Superior temporal gyrus (tissue), 1 donor: ENCODE measurements at regions not wholly inside any gene's neighbourhood (a gene's known extent, or its start where the extent isn't known, plus 50 kb on each side); places are given as distances from the start of the nearest gene placed in this dataset.

ENCODE experiments used
- DNase-seq: peaks from one replicate; pipeline ENCODE4 v3.0.0-alpha.2; 2016; ENCODE audit errors: extremely low spot score

- DNase-seq = no peak
Measured at GRCh38 chr21:35428937-35429336, 379.8 kb upstream of the RUNX1 start.

- no peak for DNase-seq
Measured at GRCh38 chr21:35428489-35428888, 379.4 kb upstream of the RUNX1 start.

DNA sequence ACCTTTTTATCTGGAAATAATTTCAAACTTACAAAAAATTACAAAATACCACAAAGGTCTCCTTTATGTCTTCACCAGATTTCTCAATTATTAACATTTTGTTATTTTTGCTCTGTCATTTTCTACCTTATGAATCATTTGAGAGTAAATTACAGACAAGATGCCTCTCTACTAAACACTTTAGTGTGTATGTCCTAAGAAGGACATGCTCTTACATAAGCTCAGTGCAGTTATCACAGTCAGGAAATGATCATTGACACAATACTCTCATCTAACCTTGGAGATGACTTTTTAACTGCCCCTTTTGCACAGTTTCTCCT is 378.9 kb upstream of the RUNX1 start:
- DNase-seq = no peak

GRCh38 chr21:35427320-35428000 is 378.4 kb upstream of the RUNX1 start:
- DNase-seq = no peak

DNA sequence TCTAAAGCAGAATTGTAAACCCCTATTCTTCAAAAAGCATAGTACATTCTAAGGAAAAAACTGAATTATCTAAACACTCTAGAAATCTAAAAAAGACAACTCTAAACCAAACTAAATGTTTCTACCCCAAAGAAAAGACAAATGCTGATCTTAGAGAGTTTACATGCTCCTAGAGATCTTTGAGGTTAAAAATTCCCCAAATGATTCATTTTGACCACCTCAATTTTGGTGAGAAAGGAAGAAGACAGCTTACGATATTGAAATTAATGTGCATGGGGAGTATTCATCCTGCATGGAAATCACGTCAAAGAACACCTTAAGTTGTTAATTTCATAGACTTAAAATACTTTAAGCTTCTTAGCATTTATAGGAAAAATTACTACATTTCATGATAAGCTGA is 377.8 kb upstream of the RUNX1 start:
- DNase-seq = no peak

DNA sequence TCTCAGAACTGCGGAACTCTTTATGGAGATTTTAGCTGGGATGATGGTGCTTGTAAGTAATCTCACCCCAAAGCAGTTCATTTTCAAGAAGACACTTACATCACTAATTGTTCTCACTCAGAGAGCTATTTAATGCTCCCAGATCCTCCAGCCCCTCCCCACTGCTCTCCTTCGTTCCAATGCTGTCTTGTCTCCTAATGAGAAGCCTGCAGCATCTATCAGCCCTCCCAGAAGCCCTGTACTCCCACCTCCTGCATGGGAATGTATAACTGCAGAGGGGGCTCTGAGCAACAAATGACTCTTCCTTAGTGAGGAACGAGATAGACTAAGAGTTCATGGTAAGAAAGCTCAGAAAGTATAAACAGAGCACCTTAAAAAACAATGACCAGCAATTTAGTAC is 377.4 kb upstream of the RUNX1 start:
- DNase-seq = no peak

GRCh38 chr21:35424122-35424521 is 375.0 kb upstream of the RUNX1 start:
- DNase-seq = no peak

- no peak for DNase-seq
Measured at GRCh38 chr21:35423709-35424108, 374.6 kb upstream of the RUNX1 start.

GRCh38 chr21:35422011-35422410 is 372.9 kb upstream of the RUNX1 start:
- DNase-seq = no peak

DNA sequence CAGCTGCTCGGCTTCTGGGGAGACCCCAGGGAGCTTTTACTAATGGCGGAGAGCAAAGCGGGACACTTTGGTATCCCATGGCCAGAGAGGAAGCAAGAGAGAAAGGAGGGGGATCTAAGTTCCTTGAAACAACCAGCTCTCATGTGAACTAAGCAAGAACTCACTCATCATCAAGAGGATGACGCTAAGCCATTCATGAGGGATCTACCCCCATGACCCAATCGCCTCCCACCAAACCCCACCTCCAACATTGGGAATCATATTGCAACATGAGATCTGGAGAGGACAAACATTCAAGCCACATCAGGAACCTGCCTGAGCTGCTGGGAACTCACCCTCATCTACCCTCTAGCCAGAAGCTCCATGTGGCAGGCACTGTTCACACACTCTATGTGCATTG is 372.1 kb upstream of the RUNX1 start:
- no peak for DNase-seq

DNA sequence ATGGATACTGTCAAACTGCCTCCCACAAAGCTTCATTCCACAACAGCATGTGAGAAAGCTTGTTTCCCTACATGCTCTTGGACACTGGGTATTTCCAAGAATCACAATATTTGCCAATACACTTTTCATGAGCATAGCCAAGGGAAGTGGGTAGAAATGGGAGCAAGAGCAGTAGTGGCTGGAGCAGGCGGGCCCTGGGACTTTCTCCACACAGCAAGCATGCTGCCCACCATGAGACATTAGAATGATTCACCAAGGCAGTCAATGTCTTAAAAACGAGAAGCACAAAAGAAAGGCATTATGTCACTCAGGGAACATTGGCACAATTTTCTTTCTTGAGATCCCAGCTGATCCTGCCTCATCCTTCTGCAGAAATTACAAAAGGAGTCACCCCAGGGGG is 371.6 kb upstream of the RUNX1 start:
- DNase-seq = no peak

GRCh38 chr21:35417762-35418161 is 368.7 kb upstream of the RUNX1 start:
- DNase-seq = no peak

- no peak for DNase-seq
Measured at GRCh38 chr21:35416866-35417489, 367.9 kb upstream of the RUNX1 start.

- DNase-seq = no peak
Measured at GRCh38 chr21:35414507-35415139, 365.5 kb upstream of the RUNX1 start.

- no peak for DNase-seq
Measured at GRCh38 chr21:35414056-35414455, 365.0 kb upstream of the RUNX1 start.

DNA sequence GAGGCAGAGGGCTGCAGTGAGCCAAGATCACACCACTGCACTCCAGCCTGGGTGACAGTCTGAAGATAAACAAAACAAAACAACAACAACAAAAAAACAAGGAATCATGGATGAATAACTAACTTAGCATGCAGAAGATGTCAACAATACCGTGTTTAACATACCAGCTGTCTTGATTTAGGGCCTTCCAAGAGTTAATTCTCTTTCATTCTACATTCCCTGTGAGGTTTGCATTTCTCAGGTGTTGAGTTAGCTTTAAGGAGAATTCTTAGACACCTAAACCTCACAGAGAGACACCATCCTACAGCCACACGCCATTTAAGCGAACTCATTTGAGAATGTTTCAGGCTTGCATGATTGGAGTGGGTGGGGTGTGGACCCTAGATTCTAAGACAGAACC is 363.1 kb upstream of the RUNX1 start:
- no peak for DNase-seq

- no peak for DNase-seq
Measured at GRCh38 chr21:35411434-35411833, 362.3 kb upstream of the RUNX1 start.

DNA sequence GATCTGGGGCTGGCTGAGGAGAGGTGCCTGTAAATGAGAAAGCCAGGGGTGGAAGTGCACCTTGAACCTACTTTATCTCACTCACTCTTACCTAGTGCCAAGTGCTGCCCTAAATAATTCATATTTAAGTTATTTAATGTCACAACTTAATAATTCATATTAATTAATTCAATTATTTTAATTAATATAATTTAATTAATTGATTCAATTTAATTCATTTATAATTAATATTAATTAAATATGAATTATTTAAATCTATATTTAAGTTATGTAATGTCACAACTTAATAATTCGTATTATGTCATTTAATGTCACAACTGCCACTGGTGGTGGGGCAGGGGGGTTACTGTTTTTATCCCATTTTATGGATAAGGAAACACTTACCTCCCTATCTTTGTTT is 361.6 kb upstream of the RUNX1 start:
- DNase-seq = no peak

DNA sequence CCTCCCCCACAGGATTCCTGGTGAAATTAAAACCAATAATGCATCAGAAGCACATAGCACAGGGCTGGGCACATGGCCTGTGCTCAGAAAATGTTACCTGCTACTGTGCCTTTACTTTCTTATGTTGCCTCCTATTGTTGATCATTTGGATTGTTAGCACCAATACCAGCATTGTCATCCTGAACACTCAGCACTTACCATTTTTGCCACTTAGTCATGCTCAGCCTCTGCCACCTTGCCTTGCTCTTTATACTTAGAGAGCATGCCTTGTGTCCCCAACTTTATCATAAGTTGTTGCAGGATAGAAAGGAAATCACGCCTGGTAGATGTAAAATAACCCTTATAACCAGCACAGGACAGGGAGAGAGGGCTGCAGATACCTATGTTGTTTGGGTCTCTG is 361.0 kb upstream of the RUNX1 start:
- DNase-seq = no peak

DNA sequence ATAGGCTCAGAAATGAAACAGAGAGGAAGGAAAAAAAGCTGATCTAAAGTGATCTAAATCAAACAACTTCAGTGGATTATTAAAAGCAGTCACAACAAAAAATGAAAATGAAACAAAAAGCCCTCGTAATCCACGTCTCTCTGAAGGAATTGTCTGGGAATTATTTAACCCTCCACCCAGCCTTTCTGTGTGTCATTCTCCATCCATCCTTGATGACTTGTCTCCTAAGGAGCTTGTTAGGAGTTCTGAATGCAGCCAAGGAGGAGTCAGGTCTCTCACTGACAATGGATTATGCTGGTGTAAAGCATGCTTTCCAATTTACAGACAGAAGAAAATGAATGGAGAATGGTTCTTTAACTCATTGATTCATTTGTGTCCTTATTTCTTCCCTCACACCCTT is 359.3 kb upstream of the RUNX1 start:
- no peak for DNase-seq

DNA sequence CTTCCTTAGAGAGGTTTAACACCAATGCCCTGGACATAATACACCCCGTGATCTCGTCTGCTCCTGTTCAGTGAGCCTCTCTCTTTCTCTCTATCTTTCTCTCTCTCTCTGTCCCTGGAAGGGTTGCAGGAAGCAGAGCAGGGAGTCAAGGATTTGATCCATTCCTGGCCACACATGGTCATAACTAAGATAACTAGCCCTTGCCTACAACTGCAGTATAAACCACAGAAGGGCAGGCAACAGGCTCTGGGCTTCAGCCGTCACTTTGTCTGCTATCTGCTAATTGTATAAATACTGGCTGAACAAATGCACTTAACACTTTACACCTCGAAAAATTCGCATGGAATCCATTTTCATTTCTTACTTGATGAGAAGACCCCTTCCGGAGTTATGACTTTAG is 357.5 kb upstream of the RUNX1 start:
- DNase-seq = no peak

GRCh38 chr21:35405981-35406380 is 356.9 kb upstream of the RUNX1 start:
- DNase-seq = no peak

- DNase-seq = no peak
Measured at GRCh38 chr21:35404247-35404646, 355.1 kb upstream of the RUNX1 start.

GRCh38 chr21:35402061-35402460 is 353.0 kb upstream of the RUNX1 start:
- DNase-seq = no peak
